ENCODE measurements at regions not wholly inside any gene's neighbourhood (a gene's known extent, or its start where the extent isn't known, plus 50 kb on each side); places are given as distances from the start of the nearest gene placed in this dataset.

- Mint-ChIP-seq H3K36me3 (ENCODE audit: insufficient read depth, unreplicated experiment) (peaks cover 6% of the 10 kb centered on the region), H3K27me3 (ENCODE audit: unreplicated experiment) (no peaks in the 10 kb centered on the region), H3K27ac (ENCODE audit: unreplicated experiment) (no peak overlapping the region), H3K4me3 (ENCODE audit: low read depth, unreplicated experiment) (no peak overlapping the region), H3K4me1 (ENCODE audit: low read depth, unreplicated experiment) (peaks cover 44% of the 10 kb centered on the region), H3K9me3 (ENCODE audit: low read depth, unreplicated experiment) (peaks cover 3% of the 10 kb centered on the region)
- no peak for DNase-seq
- BruUV-seq (replicated peaks), result no TSS peak
- intact Hi-C loops (cut with micrococcal nuclease; ENCODE audit: unreplicated experiment), result no loop called here
- TF ChIP-seq, protein P1, sequence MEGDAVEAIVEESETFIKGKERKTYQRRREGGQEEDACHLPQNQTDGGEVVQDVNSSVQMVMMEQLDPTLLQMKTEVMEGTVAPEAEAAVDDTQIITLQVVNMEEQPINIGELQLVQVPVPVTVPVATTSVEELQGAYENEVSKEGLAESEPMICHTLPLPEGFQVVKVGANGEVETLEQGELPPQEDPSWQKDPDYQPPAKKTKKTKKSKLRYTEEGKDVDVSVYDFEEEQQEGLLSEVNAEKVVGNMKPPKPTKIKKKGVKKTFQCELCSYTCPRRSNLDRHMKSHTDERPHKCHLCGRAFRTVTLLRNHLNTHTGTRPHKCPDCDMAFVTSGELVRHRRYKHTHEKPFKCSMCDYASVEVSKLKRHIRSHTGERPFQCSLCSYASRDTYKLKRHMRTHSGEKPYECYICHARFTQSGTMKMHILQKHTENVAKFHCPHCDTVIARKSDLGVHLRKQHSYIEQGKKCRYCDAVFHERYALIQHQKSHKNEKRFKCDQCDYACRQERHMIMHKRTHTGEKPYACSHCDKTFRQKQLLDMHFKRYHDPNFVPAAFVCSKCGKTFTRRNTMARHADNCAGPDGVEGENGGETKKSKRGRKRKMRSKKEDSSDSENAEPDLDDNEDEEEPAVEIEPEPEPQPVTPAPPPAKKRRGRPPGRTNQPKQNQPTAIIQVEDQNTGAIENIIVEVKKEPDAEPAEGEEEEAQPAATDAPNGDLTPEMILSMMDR (IDR thresholded peaks at IDR 0.05; ENCODE audit: unreplicated experiment), result no peak
- CTCF ChIA-PET, result no interaction called here
Observed at GRCh38 chr6:111986651-111987050, 67.3 kb upstream of the CCN6 start.

DNA sequence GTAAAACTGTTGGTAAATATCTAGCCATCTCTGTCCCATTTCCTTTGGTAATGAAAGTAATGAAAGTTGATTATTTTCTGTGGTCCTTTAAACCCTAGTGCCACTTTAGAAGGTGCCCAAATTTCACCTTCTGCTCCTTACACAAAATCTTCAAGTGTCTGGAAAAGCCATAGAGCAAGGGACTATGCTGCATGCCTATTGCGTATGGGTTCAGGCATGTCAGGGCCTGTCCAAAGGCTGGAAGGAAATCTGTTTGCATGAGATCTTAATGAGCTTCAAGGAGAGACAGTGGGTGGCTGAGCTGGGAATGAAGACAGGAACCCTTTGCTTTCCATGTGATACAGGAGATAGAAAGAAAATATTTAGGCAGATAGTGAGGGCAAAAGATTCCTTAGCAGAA, 66.6 kb upstream of the CCN6 start:
- Mint-ChIP-seq H3K4me1 (ENCODE audit: low read depth, unreplicated experiment) (peaks cover 45% of the 10 kb centered on the region), H3K9me3 (ENCODE audit: low read depth, unreplicated experiment) (peaks cover 3% of the 10 kb centered on the region), H3K27me3 (ENCODE audit: unreplicated experiment) (no peaks in the 10 kb centered on the region), H3K36me3 (ENCODE audit: insufficient read depth, unreplicated experiment) (peaks cover 6% of the 10 kb centered on the region), H3K4me3 (ENCODE audit: low read depth, unreplicated experiment) (no peak overlapping the region), H3K27ac (ENCODE audit: unreplicated experiment) (no peak overlapping the region)
- CTCF ChIA-PET, result no interaction called here
- no peak for DNase-seq
- BruUV-seq (replicated peaks), result no TSS peak
- TF ChIP-seq, protein P1 (IDR thresholded peaks at IDR 0.05; ENCODE audit: unreplicated experiment), result no peak
- intact Hi-C loops (cut with micrococcal nuclease; ENCODE audit: unreplicated experiment), result no loop called here

DNA sequence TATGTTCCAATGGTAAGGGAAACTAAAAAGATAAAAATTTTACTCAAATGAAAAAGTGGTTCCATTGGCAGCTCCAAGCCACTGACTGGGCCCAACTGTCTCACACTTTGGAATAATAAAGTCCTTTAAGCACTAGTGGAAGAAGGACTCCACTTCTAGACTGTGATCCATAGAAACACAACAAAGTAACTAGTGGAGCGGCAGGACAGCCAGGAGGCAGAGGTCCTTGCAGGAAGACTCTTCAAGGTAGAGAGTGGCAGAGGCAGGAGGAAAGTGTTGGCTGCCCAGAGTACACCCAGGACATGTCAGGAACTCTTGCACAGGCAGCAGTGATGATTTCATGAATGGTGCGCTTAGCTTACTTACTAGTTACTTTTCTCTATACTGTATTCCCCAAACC, 65.0 kb upstream of the CCN6 start:
- TF ChIP-seq, protein P1 (IDR thresholded peaks at IDR 0.05; ENCODE audit: unreplicated experiment), result no peak
- Mint-ChIP-seq H3K27ac (ENCODE audit: unreplicated experiment) (no peak overlapping the region), H3K36me3 (ENCODE audit: insufficient read depth, unreplicated experiment) (peaks cover 6% of the 10 kb centered on the region), H3K27me3 (ENCODE audit: unreplicated experiment) (no peaks in the 10 kb centered on the region), H3K4me3 (ENCODE audit: low read depth, unreplicated experiment) (no peak overlapping the region), H3K9me3 (ENCODE audit: low read depth, unreplicated experiment) (peaks cover 3% of the 10 kb centered on the region), H3K4me1 (ENCODE audit: low read depth, unreplicated experiment) (peaks cover 44% of the 10 kb centered on the region)
- no TSS peak for BruUV-seq (replicated peaks)
- CTCF ChIA-PET, result no interaction called here
- intact Hi-C loops (cut with micrococcal nuclease; ENCODE audit: unreplicated experiment), result no loop called here
- no peak for DNase-seq

- H3K4me3 Mint-ChIP-seq (ENCODE audit: low read depth, unreplicated experiment), result no peak overlapping the region
- H3K27me3 Mint-ChIP-seq (ENCODE audit: unreplicated experiment), result no peaks in the 10 kb centered on the region
- H3K27ac Mint-ChIP-seq (ENCODE audit: unreplicated experiment), result no peak overlapping the region
- no peak for DNase-seq
- TF ChIP-seq, protein P1 (IDR thresholded peaks at IDR 0.05; ENCODE audit: unreplicated experiment), result no peak
- no TSS peak for BruUV-seq (replicated peaks)
- CTCF ChIA-PET, result no interaction called here
- H3K36me3 Mint-ChIP-seq (ENCODE audit: insufficient read depth, unreplicated experiment), result peaks cover 6% of the 10 kb centered on the region
- peaks cover 42% of the 10 kb centered on the region for H3K4me1 Mint-ChIP-seq (ENCODE audit: low read depth, unreplicated experiment)
- intact Hi-C loops (cut with micrococcal nuclease; ENCODE audit: unreplicated experiment), result no loop called here
- H3K9me3 Mint-ChIP-seq (ENCODE audit: low read depth, unreplicated experiment), result peaks cover 3% of the 10 kb centered on the region
Observed at GRCh38 chr6:111989743-111990142, 64.2 kb upstream of the CCN6 start.

DNA sequence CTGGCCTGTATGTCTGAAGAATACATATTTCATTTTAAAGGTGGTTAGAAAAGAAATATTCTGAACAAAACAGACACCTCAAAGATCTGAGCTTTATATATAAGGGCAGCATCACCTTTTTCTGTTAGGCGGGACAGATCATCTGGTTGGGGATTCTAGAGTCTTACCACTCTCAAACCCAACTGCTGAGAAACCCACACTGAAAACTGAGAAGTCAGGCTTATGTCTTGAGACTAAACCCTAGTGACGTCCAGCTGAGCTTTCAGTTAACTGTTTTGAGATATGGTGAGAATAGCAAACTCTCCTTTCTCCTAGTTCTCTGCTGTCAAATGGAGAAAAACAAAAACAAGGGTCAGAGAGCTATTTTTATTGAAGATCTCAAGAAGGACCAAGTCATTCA, 63.7 kb upstream of the CCN6 start:
- peaks cover 2% of the 10 kb centered on the region for H3K36me3 Mint-ChIP-seq (ENCODE audit: insufficient read depth, unreplicated experiment)
- CTCF ChIA-PET, result no interaction called here
- peaks cover 3% of the 10 kb centered on the region for H3K9me3 Mint-ChIP-seq (ENCODE audit: low read depth, unreplicated experiment)
- TF ChIP-seq, protein P1 (IDR thresholded peaks at IDR 0.05; ENCODE audit: unreplicated experiment), result no peak
- no peaks in the 10 kb centered on the region for H3K27me3 Mint-ChIP-seq (ENCODE audit: unreplicated experiment)
- H3K4me3 Mint-ChIP-seq (ENCODE audit: low read depth, unreplicated experiment), result no peak overlapping the region
- no peak overlapping the region for H3K27ac Mint-ChIP-seq (ENCODE audit: unreplicated experiment)
- intact Hi-C loops (cut with micrococcal nuclease; ENCODE audit: unreplicated experiment), result no loop called here
- no TSS peak for BruUV-seq (replicated peaks)
- peaks cover 38% of the 10 kb centered on the region for H3K4me1 Mint-ChIP-seq (ENCODE audit: low read depth, unreplicated experiment)
- DNase-seq, result no peak

Measured in Calu3 (cell line).